ENCODE measurements at regions not wholly inside any gene's neighbourhood (a gene's known extent, or its start where the extent isn't known, plus 50 kb on each side); places are given as distances from the start of the nearest gene placed in this dataset.

GRCh38 chr6:14689639-14690038 lies 556.2 kb upstream of the JARID2 start:
- H3K27ac Mint-ChIP-seq, result no peak overlapping the region
- H3K36me3 Mint-ChIP-seq, result no peaks in the 10 kb centered on the region
- H3K9me3 Mint-ChIP-seq, result no peaks in the 10 kb centered on the region
- no peak for DNase-seq (ENCODE audit: low spot score)
- no peak for ATAC-seq
- peaks cover 0 to 2% of the 10 kb centered on the region in 2 donors for H3K4me1 Mint-ChIP-seq (ENCODE audit: low read depth in 2 of 2)
- no peaks in the 10 kb centered on the region for H3K27me3 Mint-ChIP-seq
- H3K4me3 Mint-ChIP-seq, result no peak overlapping the region

- ATAC-seq (no peak), DNase-seq (ENCODE audit: low spot score) (no peak)
- H3K4me3 Mint-ChIP-seq, result no peak overlapping the region
- H3K36me3 Mint-ChIP-seq, result no peaks in the 10 kb centered on the region
- peaks cover 0 to 2% of the 10 kb centered on the region in 2 donors for H3K4me1 Mint-ChIP-seq (ENCODE audit: low read depth in 2 of 2)
- H3K9me3 Mint-ChIP-seq, result no peaks in the 10 kb centered on the region
- H3K27ac Mint-ChIP-seq, result no peak overlapping the region
- no peaks in the 10 kb centered on the region for H3K27me3 Mint-ChIP-seq
Observed at GRCh38 chr6:14690120-14691056, 555.5 kb upstream of the JARID2 start.

GRCh38 chr6:14692208-14692607 lies 553.7 kb upstream of the JARID2 start:
- ATAC-seq (no peak), DNase-seq (ENCODE audit: low spot score) (no peak)
- Mint-ChIP-seq H3K27ac (no peak overlapping the region), H3K4me3 (no peak overlapping the region), H3K27me3 (peaks cover 0 to 3% of the 10 kb centered on the region in 2 donors), H3K4me1 (ENCODE audit: low read depth in 2 of 2) (peaks cover 0 to 5% of the 10 kb centered on the region in 2 donors), H3K9me3 (no peaks in the 10 kb centered on the region), H3K36me3 (no peaks in the 10 kb centered on the region)

GRCh38 chr6:14693301-14694192 lies 552.3 kb upstream of the JARID2 start:
- no peak for ATAC-seq
- H3K4me3 Mint-ChIP-seq, result no peak overlapping the region
- peaks cover 0 to 5% of the 10 kb centered on the region in 2 donors for H3K4me1 Mint-ChIP-seq (ENCODE audit: low read depth in 2 of 2)
- H3K27me3 Mint-ChIP-seq, result peaks cover 0 to 3% of the 10 kb centered on the region in 2 donors
- H3K36me3 Mint-ChIP-seq, result no peaks in the 10 kb centered on the region
- H3K27ac Mint-ChIP-seq, result no peak overlapping the region
- no peak for DNase-seq (ENCODE audit: low spot score)
- no peaks in the 10 kb centered on the region for H3K9me3 Mint-ChIP-seq

GRCh38 chr6:14694308-14694707 lies 551.6 kb upstream of the JARID2 start:
- Mint-ChIP-seq H3K4me1 (ENCODE audit: low read depth in 2 of 2) (peaks cover 0 to 5% of the 10 kb centered on the region in 2 donors), H3K27ac (no peak overlapping the region), H3K36me3 (no peaks in the 10 kb centered on the region), H3K9me3 (no peaks in the 10 kb centered on the region), H3K4me3 (no peak overlapping the region), H3K27me3 (peaks cover 0 to 3% of the 10 kb centered on the region in 2 donors)
- no peak for DNase-seq (ENCODE audit: low spot score)
- ATAC-seq, result no peak

GRCh38 chr6:14695579-14695978 lies 550.3 kb upstream of the JARID2 start:
- Mint-ChIP-seq H3K27me3 (peaks cover 0 to 3% of the 10 kb centered on the region in 2 donors), H3K4me1 (ENCODE audit: low read depth in 2 of 2) (peaks cover 0 to 8% of the 10 kb centered on the region in 2 donors), H3K27ac (no peak overlapping the region), H3K4me3 (no peak overlapping the region), H3K9me3 (peaks cover 5% of the 10 kb centered on the region), H3K36me3 (no peaks in the 10 kb centered on the region)
- no peak for ATAC-seq
- DNase-seq (ENCODE audit: low spot score), result no peak

GRCh38 chr6:14696367-14696766 lies 549.5 kb upstream of the JARID2 start:
- no peak overlapping the region for H3K27ac Mint-ChIP-seq
- peaks cover 0 to 8% of the 10 kb centered on the region in 2 donors for H3K4me1 Mint-ChIP-seq (ENCODE audit: low read depth in 2 of 2)
- no peak for DNase-seq (ENCODE audit: low spot score)
- peaks cover 5% of the 10 kb centered on the region for H3K9me3 Mint-ChIP-seq
- H3K27me3 Mint-ChIP-seq, result peaks cover 0 to 3% of the 10 kb centered on the region in 2 donors
- no peak overlapping the region for H3K4me3 Mint-ChIP-seq
- ATAC-seq, result no peak
- no peaks in the 10 kb centered on the region for H3K36me3 Mint-ChIP-seq

- no peak overlapping the region for H3K27ac Mint-ChIP-seq
- H3K4me3 Mint-ChIP-seq, result no peak overlapping the region
- H3K4me1 Mint-ChIP-seq (ENCODE audit: low read depth in 2 of 2), result peaks cover 0 to 8% of the 10 kb centered on the region in 2 donors
- ATAC-seq, result no peak
- no peaks in the 10 kb centered on the region for H3K36me3 Mint-ChIP-seq
- peaks cover 0 to 3% of the 10 kb centered on the region in 2 donors for H3K27me3 Mint-ChIP-seq
- peaks cover 5% of the 10 kb centered on the region for H3K9me3 Mint-ChIP-seq
- DNase-seq (ENCODE audit: low spot score), result no peak
Observed at GRCh38 chr6:14697427-14697826, 548.4 kb upstream of the JARID2 start.

GRCh38 chr6:14699803-14700601 lies 545.9 kb upstream of the JARID2 start:
- Mint-ChIP-seq H3K4me3 (no peak overlapping the region), H3K27ac (no peak overlapping the region), H3K4me1 (ENCODE audit: low read depth in 2 of 2) (peaks cover 0 to 9% of the 10 kb centered on the region in 2 donors), H3K9me3 (peaks cover 5% of the 10 kb centered on the region), H3K36me3 (no peaks in the 10 kb centered on the region), H3K27me3 (peaks cover 0 to 3% of the 10 kb centered on the region in 2 donors)
- DNase-seq (ENCODE audit: low spot score) (no peak), ATAC-seq (no peak)

- H3K27me3 Mint-ChIP-seq, result no peaks in the 10 kb centered on the region
Observed at GRCh38 chr6:14701946-14702345, 543.9 kb upstream of the JARID2 start.

GRCh38 chr6:14702678-14703077 lies 543.2 kb upstream of the JARID2 start:
- peaks cover 5% of the 10 kb centered on the region for H3K9me3 Mint-ChIP-seq
- no peak overlapping the region for H3K27ac Mint-ChIP-seq
- DNase-seq (ENCODE audit: low spot score) (no peak), ATAC-seq (no peak)
- no peak overlapping the region for H3K4me3 Mint-ChIP-seq
- H3K4me1 Mint-ChIP-seq (ENCODE audit: low read depth in 2 of 2), result peaks cover 11 to 16% of the 10 kb centered on the region in 2 donors
- no peaks in the 10 kb centered on the region for H3K36me3 Mint-ChIP-seq
- peaks cover under 1% of the 10 kb centered on the region in 2 donors for H3K27me3 Mint-ChIP-seq

More at GRCh38 chr6:14701946-14702345, 543.9 kb upstream of the JARID2 start:
- no peak for ATAC-seq
- Mint-ChIP-seq H3K36me3 (no peaks in the 10 kb centered on the region), H3K4me1 (ENCODE audit: low read depth in 2 of 2) (peaks cover 9 to 11% of the 10 kb centered on the region in 2 donors), H3K27ac (no peak overlapping the region), H3K4me3 (no peak overlapping the region), H3K9me3 (peaks cover 5% of the 10 kb centered on the region)
- DNase-seq (ENCODE audit: low spot score), result no peak

GRCh38 chr6:14703586-14703985 lies 542.3 kb upstream of the JARID2 start:
- Mint-ChIP-seq H3K36me3 (no peaks in the 10 kb centered on the region), H3K27ac (no peak overlapping the region), H3K4me1 (ENCODE audit: low read depth in 2 of 2) (peaks cover 15 to 23% of the 10 kb centered on the region in 2 donors), H3K27me3 (peaks cover 7 to 8% of the 10 kb centered on the region in 2 donors), H3K9me3 (peaks cover 5% of the 10 kb centered on the region), H3K4me3 (no peak overlapping the region)
- ATAC-seq (no peak), DNase-seq (ENCODE audit: low spot score) (no peak)
